Mucosa of descending colon (tissue), 3 donors: ENCODE measurements at regions not wholly inside any gene's neighbourhood (a gene's known extent, or its start where the extent isn't known, plus 50 kb on each side); places are given as distances from the start of the nearest gene placed in this dataset.

ENCODE experiments used
- ATAC-seq: fragments of 200-7000 bp; cut with Tn5 transposase; one replicate; pipeline ENCODE4 v1.9.1; 2020; ENCODE audit warnings: mild to moderate bottlenecking, moderate library complexity
- DNase-seq, 3 donors: peaks; one replicate each; pipeline ENCODE4 v3.0.0-alpha.2; 2020
- H3K36me3 ChIP-seq: fragments of 200-600 bp; one replicate; pipeline ENCODE4 v1.8.0; 2021; ENCODE audit warnings: low read depth, mild to moderate bottlenecking
- H3K4me1 ChIP-seq: fragments of 200-600 bp; one replicate; pipeline ENCODE4 v1.8.0; 2021; ENCODE audit warnings: low read depth, mild to moderate bottlenecking
- H3K4me3 ChIP-seq: fragments of 200-600 bp; one replicate; pipeline ENCODE4 v1.8.0; 2021; ENCODE audit warnings: mild to moderate bottlenecking
- H3K9me3 ChIP-seq: fragments of 200-600 bp; one replicate; pipeline ENCODE4 v1.8.0; 2021; ENCODE audit warnings: mild to moderate bottlenecking
- CTCF ChIP-seq: fragments of 200-600 bp; IDR thresholded peaks from one replicate; pipeline ENCODE4 v1.8.0; 2022; ENCODE audit warnings: antibody characterized with exemption, mild to moderate bottlenecking
- intact Hi-C, 2 donors: fragments of 100-400 bp; cut with DNase I in 1 of 2; cut with micrococcal nuclease in 1 of 2; formaldehyde crosslinking; loops; one replicate each; pipeline versions ENCODE4 v1.11.0 to v1.11.1; 2022; cut with DNase I, micrococcal nuclease
- donor health status: DM: no; HTN: no; CAD: no; lungs with moderate emphysema.
- donor health status: DM: no; HTN: no; CAD: no.
- donor health status: DM: no; HTN: yes; CAD: no.

DNA sequence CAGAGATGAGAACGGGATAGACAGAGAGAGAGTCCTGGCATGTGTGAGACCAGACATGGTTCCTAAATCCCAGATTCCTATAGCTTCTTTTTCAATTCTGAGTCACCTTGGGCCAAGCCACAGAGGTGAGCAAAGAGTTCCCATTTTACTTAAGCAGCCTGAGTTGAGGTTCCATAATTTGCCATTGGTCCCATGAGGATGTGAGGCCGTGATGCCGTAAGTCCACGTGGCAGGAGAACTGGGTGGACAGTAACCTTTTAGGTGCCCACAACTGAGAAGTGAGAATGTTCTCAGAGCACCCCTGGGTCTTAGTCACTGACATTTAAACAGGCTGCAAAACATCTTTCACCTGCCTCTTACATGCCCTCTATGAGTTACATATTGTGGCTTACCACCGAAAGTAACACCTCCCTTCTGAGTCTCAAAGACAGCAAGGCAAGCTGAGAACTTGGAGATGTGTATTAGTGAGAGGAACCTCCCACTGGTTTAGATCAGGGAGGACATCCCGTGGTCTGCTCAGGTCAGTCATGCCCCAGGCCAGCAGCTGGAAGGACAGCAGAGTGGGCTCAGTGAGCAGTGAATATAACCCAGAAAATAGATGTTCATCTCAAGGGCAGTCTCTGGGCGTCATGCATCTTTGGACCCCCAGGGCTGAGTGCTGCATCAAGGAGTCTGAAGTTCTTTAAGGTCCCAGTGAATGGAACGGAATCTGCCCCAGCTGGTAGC lies 127.9 kb upstream of the LGALSL start:
- TF ChIP-seq CTCF: no peak
- H3K9me3 ChIP-seq: no peaks in the 10 kb centered on the region
- intact Hi-C loops: loop anchor here in 1 of 2 donors (5.0 kb wide), 1 partner anchor 274 kb away; no protein-coding TSS in a partner anchor
- peak; percentile 54 for ATAC-seq
- H3K4me1 ChIP-seq: peaks cover 12% of the 10 kb centered on the region
- DNase-seq: peak in 1 of 3 donors; percentile 40
- no peaks in the 10 kb centered on the region for H3K36me3 ChIP-seq
- H3K4me3 ChIP-seq: no peak overlapping the region

DNA sequence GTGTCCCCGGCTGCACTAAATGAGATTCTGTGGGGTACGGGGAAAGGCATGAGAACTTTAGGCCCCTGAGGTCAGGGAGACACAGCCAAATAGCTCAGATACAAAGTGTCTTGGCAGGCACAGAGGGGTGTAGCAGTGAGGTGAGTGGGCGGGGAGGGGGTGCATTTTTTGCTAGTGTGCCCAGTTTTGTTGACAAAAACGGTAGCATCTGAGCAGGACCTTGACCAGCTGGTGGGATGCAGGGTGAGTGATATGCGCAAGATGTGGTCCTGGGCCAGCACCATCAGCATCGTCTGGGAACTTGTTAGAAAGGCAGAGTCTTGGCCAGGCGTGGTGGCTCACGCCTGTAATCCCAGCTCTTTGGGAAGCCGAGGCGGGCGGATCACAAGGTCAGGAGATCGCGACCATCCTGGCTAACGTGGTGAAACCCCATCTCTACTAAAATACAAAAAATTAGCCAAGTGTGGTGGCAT lies 127.3 kb upstream of the LGALSL start:
- no peak for DNase-seq
- ATAC-seq: no peak
- intact Hi-C loops: loop anchor here in 1 of 2 donors (5.0 kb wide), 1 partner anchor 274 kb away; no protein-coding TSS in a partner anchor
- Histone ChIP-seq H3K4me3 (no peak overlapping the region), H3K9me3 (no peaks in the 10 kb centered on the region), H3K4me1 (peaks cover 12% of the 10 kb centered on the region), H3K36me3 (no peaks in the 10 kb centered on the region)
- TF ChIP-seq CTCF: no peak

GRCh38 chr2:64327129-64327509 lies 126.8 kb upstream of the LGALSL start:
- Histone ChIP-seq H3K4me3 (no peak overlapping the region), H3K4me1 (peaks cover 12% of the 10 kb centered on the region), H3K9me3 (no peaks in the 10 kb centered on the region), H3K36me3 (no peaks in the 10 kb centered on the region)
- no peak for DNase-seq
- intact Hi-C loops: loop anchor here in 1 of 2 donors (5.0 kb wide), 1 partner anchor 275 kb away; no protein-coding TSS in a partner anchor
- no peak for ATAC-seq
- TF ChIP-seq CTCF: no peak

- Histone ChIP-seq H3K9me3 (no peaks in the 10 kb centered on the region), H3K4me3 (no peak overlapping the region), H3K4me1 (peaks cover 12% of the 10 kb centered on the region), H3K36me3 (no peaks in the 10 kb centered on the region)
- intact Hi-C loops: loop anchor here in 1 of 2 donors (5.0 kb wide), 1 partner anchor 275 kb away; no protein-coding TSS in a partner anchor
- DNase-seq (peak; percentile 40 to 62 (median 49)), ATAC-seq (peak; percentile 25)
- no peak for TF ChIP-seq CTCF
Measured at GRCh38 chr2:64327510-64328414, 126.2 kb upstream of the LGALSL start.

- H3K9me3 ChIP-seq: no peaks in the 10 kb centered on the region
- ATAC-seq (no peak), DNase-seq (no peak)
- H3K4me1 ChIP-seq: peaks cover 12% of the 10 kb centered on the region
- no peak overlapping the region for H3K4me3 ChIP-seq
- TF ChIP-seq CTCF: no peak
- intact Hi-C loops: loop anchor here in 1 of 2 donors (5.0 kb wide), 1 partner anchor 276 kb away; no protein-coding TSS in a partner anchor
- no peaks in the 10 kb centered on the region for H3K36me3 ChIP-seq
Measured at GRCh38 chr2:64328415-64328722, 125.6 kb upstream of the LGALSL start.
